ENCODE measurements at regions not wholly inside any gene's neighbourhood (a gene's known extent, or its start where the extent isn't known, plus 50 kb on each side); places are given as distances from the start of the nearest gene placed in this dataset.

GRCh38 chr18:29156531-29156930, 979.6 kb upstream of the CDH2 start:
- H3K4me3 ChIP-seq (ENCODE audit: low read depth, low read length), result no peak overlapping the region
- TF ChIP-seq CTCF (IDR thresholded peaks at IDR 0.05; ENCODE audit: insufficient read depth, low read depth, low read length, missing control alignments), result no peak
- DNase-seq (ENCODE audit: low read depth), result no peak

GRCh38 chr18:29154758-29155725, 978.1 kb upstream of the CDH2 start:
- no peak overlapping the region for H3K4me3 ChIP-seq (ENCODE audit: low read depth, low read length)
- DNase-seq (ENCODE audit: low read depth), result no peak

GRCh38 chr18:29154196-29154757, 977.3 kb upstream of the CDH2 start:
- no peak for TF ChIP-seq CTCF (IDR thresholded peaks at IDR 0.05; ENCODE audit: insufficient read depth, low read depth, low read length, missing control alignments)
- no peak for DNase-seq (ENCODE audit: low read depth)
- no peak overlapping the region for H3K4me3 ChIP-seq (ENCODE audit: low read depth, low read length)

More at GRCh38 chr18:29154758-29155725, 978.1 kb upstream of the CDH2 start:
- no peak for TF ChIP-seq CTCF (IDR thresholded peaks at IDR 0.05; ENCODE audit: insufficient read depth, low read depth, low read length, missing control alignments)

DNA sequence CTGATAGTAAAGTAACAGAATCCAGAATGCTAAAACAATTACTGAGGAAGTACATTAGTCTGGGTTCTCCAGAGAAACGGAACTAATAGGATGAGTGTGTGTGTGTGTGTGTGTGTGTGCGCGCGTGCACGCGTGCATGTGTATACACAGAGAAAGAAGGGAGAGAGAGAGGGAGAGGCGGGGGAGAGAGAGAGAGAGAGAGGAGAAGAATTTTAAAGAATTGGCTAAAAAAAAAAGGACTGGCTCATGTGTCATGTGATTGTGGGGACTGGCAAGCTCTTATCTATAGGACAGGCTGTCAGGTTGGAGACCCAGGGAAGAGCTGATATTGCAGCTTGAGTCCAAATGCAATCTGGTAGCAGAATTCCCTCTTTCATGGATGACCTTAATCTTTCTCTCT, 976.2 kb upstream of the CDH2 start:
- no peak for DNase-seq (ENCODE audit: low read depth)
- H3K4me3 ChIP-seq (ENCODE audit: low read depth, low read length), result no peak overlapping the region
- no peak for TF ChIP-seq CTCF (IDR thresholded peaks at IDR 0.05; ENCODE audit: insufficient read depth, low read depth, low read length, missing control alignments)

- no peak for TF ChIP-seq CTCF (IDR thresholded peaks at IDR 0.05; ENCODE audit: insufficient read depth, low read depth, low read length, missing control alignments)
- DNase-seq (ENCODE audit: low read depth), result no peak
- no peak overlapping the region for H3K4me3 ChIP-seq (ENCODE audit: low read depth, low read length)
These were observed 971.0 kb upstream of the CDH2 start for GRCh38 chr18:29147944-29148343.

DNA sequence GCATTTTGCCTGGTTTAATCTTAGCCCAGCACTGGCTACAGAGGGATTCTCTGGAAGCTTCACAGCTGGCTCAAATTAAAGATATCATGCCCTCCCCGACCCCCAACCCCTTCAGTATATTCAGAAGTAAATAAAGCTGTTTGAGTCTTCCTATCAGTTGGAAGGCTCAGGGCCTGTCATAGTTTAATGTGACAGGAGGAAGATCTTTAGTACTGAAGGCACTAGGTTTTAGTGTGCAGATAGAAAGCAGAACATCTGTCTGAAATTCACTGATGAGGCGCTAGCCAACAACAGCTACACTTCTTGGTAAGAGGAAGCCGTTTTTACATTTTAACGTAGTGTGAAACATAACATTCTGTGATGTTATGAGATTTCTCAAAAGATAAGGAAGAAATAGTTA, 969.1 kb upstream of the CDH2 start:
- TF ChIP-seq CTCF (IDR thresholded peaks at IDR 0.05; ENCODE audit: insufficient read depth, low read depth, low read length, missing control alignments), result no peak
- no peak for DNase-seq (ENCODE audit: low read depth)
- no peak overlapping the region for H3K4me3 ChIP-seq (ENCODE audit: low read depth, low read length)

All from GM12865 (cell line).